ENCODE measurements at regions not wholly inside any gene's neighbourhood (a gene's known extent, or its start where the extent isn't known, plus 50 kb on each side); places are given as distances from the start of the nearest gene placed in this dataset.

DNA sequence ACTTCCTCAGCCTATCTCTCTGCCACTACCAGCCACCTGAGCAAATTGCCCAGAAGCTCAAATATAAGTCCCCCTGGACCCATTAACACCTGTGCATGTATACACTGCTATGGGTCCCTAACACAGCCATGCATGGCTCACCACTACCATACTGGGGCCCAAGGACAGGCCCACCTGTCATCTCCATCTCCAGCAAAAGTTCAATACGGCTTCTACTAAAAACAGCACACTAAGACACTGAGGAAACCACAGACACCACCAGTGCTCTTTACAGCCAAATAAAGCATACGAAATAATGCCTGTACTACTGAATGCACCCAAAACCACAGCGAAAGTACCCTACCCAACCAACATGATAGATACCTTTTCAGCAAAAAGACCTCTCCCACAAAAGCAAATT lies 85.6 kb upstream of the GHR start:
- 91 to 93% methylated on average over 3 of the region's 3 CpGs for WGBS, 2 donors
- no peak for TF ChIP-seq POLR2A (IDR thresholded peaks at IDR 0.05)
- TF ChIP-seq, protein P1, sequence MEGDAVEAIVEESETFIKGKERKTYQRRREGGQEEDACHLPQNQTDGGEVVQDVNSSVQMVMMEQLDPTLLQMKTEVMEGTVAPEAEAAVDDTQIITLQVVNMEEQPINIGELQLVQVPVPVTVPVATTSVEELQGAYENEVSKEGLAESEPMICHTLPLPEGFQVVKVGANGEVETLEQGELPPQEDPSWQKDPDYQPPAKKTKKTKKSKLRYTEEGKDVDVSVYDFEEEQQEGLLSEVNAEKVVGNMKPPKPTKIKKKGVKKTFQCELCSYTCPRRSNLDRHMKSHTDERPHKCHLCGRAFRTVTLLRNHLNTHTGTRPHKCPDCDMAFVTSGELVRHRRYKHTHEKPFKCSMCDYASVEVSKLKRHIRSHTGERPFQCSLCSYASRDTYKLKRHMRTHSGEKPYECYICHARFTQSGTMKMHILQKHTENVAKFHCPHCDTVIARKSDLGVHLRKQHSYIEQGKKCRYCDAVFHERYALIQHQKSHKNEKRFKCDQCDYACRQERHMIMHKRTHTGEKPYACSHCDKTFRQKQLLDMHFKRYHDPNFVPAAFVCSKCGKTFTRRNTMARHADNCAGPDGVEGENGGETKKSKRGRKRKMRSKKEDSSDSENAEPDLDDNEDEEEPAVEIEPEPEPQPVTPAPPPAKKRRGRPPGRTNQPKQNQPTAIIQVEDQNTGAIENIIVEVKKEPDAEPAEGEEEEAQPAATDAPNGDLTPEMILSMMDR (IDR thresholded peaks at IDR 0.05) = no peak
- no peak overlapping the region for H3K4me3 ChIP-seq (ENCODE audit: low read depth, poor library complexity, severe bottlenecking)
- DNase-seq (ENCODE audit: low spot score in 2 of 2) = no peak
- intact Hi-C loops (cut with DNase I; ENCODE audit: low total_unique reads) = no loop called here

DNA sequence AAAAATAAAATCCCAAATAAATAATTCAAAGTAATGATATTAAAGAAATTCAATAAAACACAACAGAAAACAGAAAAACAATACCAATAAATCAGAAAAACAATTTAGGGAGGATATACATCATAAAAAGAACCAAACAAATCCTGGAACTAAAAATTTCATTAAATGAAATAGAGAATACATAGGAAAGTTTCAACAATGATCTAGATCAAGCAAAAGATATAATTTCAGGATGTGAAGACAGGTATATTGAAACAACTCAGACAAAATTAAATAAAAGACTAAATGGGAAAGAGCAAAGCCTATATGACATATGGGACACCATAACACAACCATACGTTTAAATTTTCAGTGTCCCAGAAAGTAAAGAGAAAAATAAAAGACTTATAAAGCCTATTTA lies 85.1 kb upstream of the GHR start:
- WGBS, 2 donors = 88 to 91% methylated on average over 1 of the region's 1 CpG
- no peak overlapping the region for H3K4me3 ChIP-seq (ENCODE audit: low read depth, poor library complexity, severe bottlenecking)
- no peak for DNase-seq (ENCODE audit: low spot score in 2 of 2)
- no peak for TF ChIP-seq POLR2A (IDR thresholded peaks at IDR 0.05)
- TF ChIP-seq, protein P1 (IDR thresholded peaks at IDR 0.05) = no peak
- intact Hi-C loops (cut with DNase I; ENCODE audit: low total_unique reads) = no loop called here

- WGBS, 2 donors = 86 to 93% methylated on average over 1 of the region's 1 CpG
- intact Hi-C loops (cut with DNase I; ENCODE audit: low total_unique reads) = no loop called here
- TF ChIP-seq, protein P1 (IDR thresholded peaks at IDR 0.05) = no peak
- DNase-seq (ENCODE audit: low spot score in 2 of 2) = no peak
- H3K4me3 ChIP-seq (ENCODE audit: low read depth, poor library complexity, severe bottlenecking) = no peak overlapping the region
Observed at GRCh38 chr5:42349163-42349562, 74.1 kb upstream of the GHR start.

GRCh38 chr5:42351956-42352355 lies 71.3 kb upstream of the GHR start:
- DNase-seq (ENCODE audit: low spot score in 2 of 2) = no peak
- no peak overlapping the region for H3K4me3 ChIP-seq (ENCODE audit: low read depth, poor library complexity, severe bottlenecking)
- 71 to 90% methylated on average over 1 of the region's 1 CpG for WGBS, 2 donors
- TF ChIP-seq POLR2A (IDR thresholded peaks at IDR 0.05) = no peak
- TF ChIP-seq, protein P1 (IDR thresholded peaks at IDR 0.05) = no peak
- intact Hi-C loops (cut with DNase I; ENCODE audit: low total_unique reads) = no loop called here

GRCh38 chr5:42360056-42360455 lies 63.2 kb upstream of the GHR start:
- intact Hi-C loops (cut with DNase I; ENCODE audit: low total_unique reads) = no loop called here
- DNase-seq (ENCODE audit: low spot score in 2 of 2) = peak in 1 of 2 donors; percentile 19
- 39% methylated on average over 2 of the region's 2 CpGs for WGBS, 2 donors
- TF ChIP-seq, protein P1 (IDR thresholded peaks at IDR 0.05) = no peak
- TF ChIP-seq POLR2A (IDR thresholded peaks at IDR 0.05) = no peak
- H3K4me3 ChIP-seq (ENCODE audit: low read depth, poor library complexity, severe bottlenecking) = no peak overlapping the region

DNA sequence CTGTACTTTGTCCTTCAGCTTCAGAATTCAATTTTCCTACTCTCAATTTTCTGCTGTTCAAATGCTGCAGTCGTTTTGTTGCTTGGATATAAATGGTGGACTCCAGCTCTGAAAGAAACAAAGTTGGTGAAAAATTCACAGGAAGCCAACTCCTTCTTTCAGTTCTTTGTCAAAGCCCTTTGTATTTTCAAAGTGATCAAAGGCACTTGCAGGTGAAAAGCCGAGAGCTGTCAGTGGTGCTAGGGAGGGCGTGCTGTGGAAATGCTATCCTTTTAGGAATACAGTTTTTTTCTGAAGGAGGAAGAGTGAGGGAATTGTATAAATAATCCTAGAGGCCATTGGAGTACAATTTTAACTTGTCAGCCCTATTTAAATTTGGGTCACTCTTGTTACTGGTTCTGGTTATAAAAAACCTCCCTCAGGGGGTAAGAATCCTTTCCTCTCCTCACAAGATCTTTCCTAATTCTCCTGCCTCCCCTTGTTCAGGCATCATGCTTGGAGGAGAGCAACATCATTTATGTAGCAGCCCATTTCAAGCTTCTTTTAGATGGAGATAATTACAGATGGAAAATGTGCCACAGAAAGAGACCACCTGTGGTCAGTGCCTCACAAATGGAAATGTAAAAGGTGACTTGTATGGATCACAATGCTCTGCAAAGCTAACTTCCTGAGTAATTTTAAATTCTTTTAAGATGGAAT lies 62.5 kb upstream of the GHR start:
- TF ChIP-seq, protein P1 (IDR thresholded peaks at IDR 0.05) = no peak
- no peak for TF ChIP-seq POLR2A (IDR thresholded peaks at IDR 0.05)
- intact Hi-C loops (cut with DNase I; ENCODE audit: low total_unique reads) = no loop called here
- 37 to 49% methylated on average over 3 of the region's 3 CpGs for WGBS, 2 donors

More for the DNA sequence above, 62.5 kb upstream of the GHR start:
- no peak overlapping the region for H3K4me3 ChIP-seq (ENCODE audit: low read depth, poor library complexity, severe bottlenecking)
- no peak for DNase-seq (ENCODE audit: low spot score in 2 of 2)
